ENCODE measurements at regions not wholly inside any gene's neighbourhood (a gene's known extent, or its start where the extent isn't known, plus 50 kb on each side); places are given as distances from the start of the nearest gene placed in this dataset.

DNA sequence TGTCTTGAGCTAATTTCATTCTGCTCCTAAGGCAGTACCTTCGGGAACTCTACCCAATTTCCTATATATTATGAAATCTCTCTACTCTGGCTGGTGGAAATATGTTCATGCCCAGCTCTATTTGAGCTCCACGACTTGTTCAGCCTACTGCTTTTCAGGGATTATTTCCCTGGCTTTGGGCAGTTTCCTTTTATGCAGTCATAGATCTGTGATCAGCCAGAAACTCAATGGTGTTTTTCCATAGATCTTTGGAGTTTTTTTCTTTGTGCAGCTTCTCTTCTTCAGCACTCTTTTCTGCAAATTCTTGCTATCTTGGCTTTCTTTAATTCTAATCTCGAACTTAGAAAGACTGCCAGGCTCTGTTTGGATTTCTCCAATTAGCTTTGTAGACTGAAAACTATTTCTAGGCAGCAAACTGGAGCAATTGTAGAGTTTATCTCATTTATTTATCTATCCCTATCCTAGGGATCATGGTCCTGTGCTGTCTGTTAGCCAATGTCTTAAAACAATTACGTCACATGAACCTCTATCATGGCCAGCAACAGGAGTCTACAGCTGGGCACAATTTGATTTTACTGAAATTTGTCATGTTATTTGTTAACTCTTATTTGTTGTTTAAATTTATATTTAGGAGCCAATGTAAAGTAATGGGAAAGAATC, 328.4 kb downstream of the BCKDHB start:
- TF ChIP-seq YY1 (IDR thresholded peaks at IDR 0.05; ENCODE audit: insufficient read depth, insufficient read length) (no peak), ZNF274 (IDR thresholded peaks at IDR 0.05; ENCODE audit: low read depth, low read length) (no peak), SUZ12 (IDR thresholded peaks at IDR 0.05; ENCODE audit: extremely low read depth, insufficient read depth, insufficient read length) (no peak)

Measured in NT2/D1 (cell line).